Activated T-cell treated with anti-CD3 and anti-CD28 coated beads, Interleukin-2, amount 50 U/mL, for 72 hours (primary cell): ENCODE measurements at regions not wholly inside any gene's neighbourhood (a gene's known extent, or its start where the extent isn't known, plus 50 kb on each side); places are given as distances from the start of the nearest gene placed in this dataset.

Experiments
- ATAC-seq, 2 donors: fragments of 150-1000 bp; cut with Tn5 transposase; replicated peaks in 1 of 2; 2 replicates each; pipeline ENCODE4 v1.10.0; 2021; ENCODE audit warnings: moderate library complexity in 2 of 2, mild to moderate bottlenecking in 1 of 2
- DNase-seq, 2 donors: peaks; one replicate each; pipeline ENCODE4 v3.0.0; 2021 to 2022; ENCODE audit warnings: mixed read lengths in 1 of 2
- H3K27ac Mint-ChIP-seq: one replicate; pipeline ENCODE4 v1.8.0; 2022; ENCODE audit warnings: mild to moderate bottlenecking, moderate library complexity, mixed read lengths
- H3K27me3 Mint-ChIP-seq: one replicate; pipeline ENCODE4 v1.8.0; 2022; ENCODE audit warnings: low read depth, mixed read lengths
- H3K36me3 Mint-ChIP-seq, 2 donors: one replicate each; pipeline ENCODE4 v1.8.0; 2022; ENCODE audit warnings: mixed read lengths in 2 of 2, mild to moderate bottlenecking in 1 of 2; ENCODE audit not compliant: insufficient read depth in 2 of 2
- H3K4me1 Mint-ChIP-seq: one replicate; pipeline ENCODE4 v1.8.0; 2022; ENCODE audit warnings: low read depth, mixed read lengths
- H3K4me3 Mint-ChIP-seq, 2 donors: one replicate each; pipeline ENCODE4 v1.8.0; 2022; ENCODE audit warnings: mild to moderate bottlenecking in 2 of 2, mixed read lengths in 2 of 2, moderate library complexity in 2 of 2
- H3K9me3 Mint-ChIP-seq, 2 donors: one replicate each; pipeline ENCODE4 v1.8.0; 2022; ENCODE audit warnings: mixed read lengths in 2 of 2

DNA sequence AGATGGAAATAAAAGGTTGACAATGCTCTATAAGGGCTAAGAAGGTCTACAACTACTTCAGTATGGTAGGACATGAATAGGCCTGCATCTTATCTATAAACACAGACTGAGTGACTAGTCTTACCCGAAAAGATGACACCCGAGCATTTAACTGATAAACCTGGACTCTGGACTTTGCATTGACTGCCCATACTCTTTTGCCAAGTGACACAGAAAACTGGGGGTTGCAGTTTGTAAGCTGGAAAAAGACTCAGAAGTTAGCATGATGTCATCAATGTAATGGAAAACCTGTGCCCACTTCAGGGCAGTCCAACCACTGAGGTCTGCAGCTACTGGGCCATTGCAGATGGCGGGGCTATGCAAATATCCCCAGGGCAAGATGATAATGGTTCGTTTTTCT lies 258.3 kb upstream of the NEGR1 start:
- no peaks in the 10 kb centered on the region for H3K4me1 Mint-ChIP-seq
- no peak for ATAC-seq
- no peaks in the 10 kb centered on the region for H3K27me3 Mint-ChIP-seq
- peaks cover 0 to 8% of the 10 kb centered on the region in 2 donors for H3K9me3 Mint-ChIP-seq
- H3K36me3 Mint-ChIP-seq: no peaks in the 10 kb centered on the region
- no peak for DNase-seq
- H3K27ac Mint-ChIP-seq: no peak overlapping the region
- H3K4me3 Mint-ChIP-seq: no peak overlapping the region

- ATAC-seq (no peak), DNase-seq (no peak)
- H3K36me3 Mint-ChIP-seq: no peaks in the 10 kb centered on the region
- peaks cover 7% of the 10 kb centered on the region for H3K27me3 Mint-ChIP-seq
- no peaks in the 10 kb centered on the region for H3K4me1 Mint-ChIP-seq
- no peak overlapping the region for H3K27ac Mint-ChIP-seq
- no peak overlapping the region for H3K4me3 Mint-ChIP-seq
- peaks cover 5 to 7% of the 10 kb centered on the region in 2 donors for H3K9me3 Mint-ChIP-seq
Measured at GRCh38 chr1:72535470-72535869, 253.1 kb upstream of the NEGR1 start.

GRCh38 chr1:72530646-72531045 lies 248.3 kb upstream of the NEGR1 start:
- DNase-seq: no peak
- H3K27me3 Mint-ChIP-seq: peaks cover 7% of the 10 kb centered on the region

DNA sequence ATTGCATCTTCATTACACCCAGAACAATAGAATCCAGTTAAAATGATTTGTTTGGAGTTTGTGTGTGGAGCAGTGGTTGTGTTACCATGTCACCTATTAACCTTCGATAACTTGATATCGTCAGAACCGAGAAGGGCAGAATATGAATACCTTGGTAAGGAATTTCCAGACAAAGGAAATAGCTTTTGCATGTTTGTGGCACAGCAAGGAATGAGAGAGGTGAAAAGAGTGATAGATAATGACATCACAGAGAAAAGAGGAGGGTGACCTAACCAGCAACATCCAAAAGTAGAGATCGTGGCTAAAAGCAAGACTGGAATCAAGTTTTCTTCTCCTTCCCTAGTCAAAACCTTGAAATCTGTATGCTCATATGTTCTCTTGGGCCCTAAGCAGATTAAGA lies 244.6 kb upstream of the NEGR1 start:
- Mint-ChIP-seq H3K4me1 (no peaks in the 10 kb centered on the region), H3K4me3 (no peak overlapping the region), H3K36me3 (no peaks in the 10 kb centered on the region), H3K9me3 (peaks cover 4 to 9% of the 10 kb centered on the region in 2 donors), H3K27ac (no peak overlapping the region), H3K27me3 (no peaks in the 10 kb centered on the region)
- DNase-seq: no peak
- no peak for ATAC-seq

More at GRCh38 chr1:72530646-72531045, 248.3 kb upstream of the NEGR1 start:
- Mint-ChIP-seq H3K4me1 (no peaks in the 10 kb centered on the region), H3K4me3 (no peak overlapping the region), H3K36me3 (no peaks in the 10 kb centered on the region), H3K9me3 (peaks cover 5 to 9% of the 10 kb centered on the region in 2 donors), H3K27ac (no peak overlapping the region)
- no peak for ATAC-seq

GRCh38 chr1:72524021-72524420 lies 241.7 kb upstream of the NEGR1 start:
- Mint-ChIP-seq H3K36me3 (no peaks in the 10 kb centered on the region), H3K4me1 (no peaks in the 10 kb centered on the region), H3K27ac (no peak overlapping the region), H3K4me3 (no peak overlapping the region), H3K9me3 (peaks cover 2 to 8% of the 10 kb centered on the region in 2 donors), H3K27me3 (no peaks in the 10 kb centered on the region)
- ATAC-seq (no peak), DNase-seq (no peak)

DNA sequence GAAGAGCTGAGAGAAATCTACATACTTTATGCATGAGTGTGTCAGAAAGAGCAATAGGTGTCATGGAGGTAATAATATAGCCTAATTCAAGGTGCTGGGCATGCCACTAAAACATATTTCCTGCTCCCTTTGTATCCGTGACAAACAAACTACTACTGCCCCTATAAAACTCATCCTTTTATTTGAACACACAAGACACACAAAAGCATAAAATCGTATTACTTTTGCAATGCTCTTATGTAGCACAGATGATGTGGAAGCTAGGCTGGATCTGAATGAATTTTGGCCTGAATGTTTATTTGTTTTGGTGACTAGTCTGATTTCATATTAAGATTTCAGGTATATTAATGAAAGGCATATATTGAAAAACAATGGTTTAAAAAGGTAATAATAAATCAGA lies 239.3 kb upstream of the NEGR1 start:
- ATAC-seq (no peak), DNase-seq (no peak)
- Mint-ChIP-seq H3K4me3 (no peak overlapping the region), H3K36me3 (no peaks in the 10 kb centered on the region), H3K4me1 (no peaks in the 10 kb centered on the region), H3K27ac (no peak overlapping the region), H3K9me3 (peaks cover 2 to 5% of the 10 kb centered on the region in 2 donors), H3K27me3 (no peaks in the 10 kb centered on the region)

DNA sequence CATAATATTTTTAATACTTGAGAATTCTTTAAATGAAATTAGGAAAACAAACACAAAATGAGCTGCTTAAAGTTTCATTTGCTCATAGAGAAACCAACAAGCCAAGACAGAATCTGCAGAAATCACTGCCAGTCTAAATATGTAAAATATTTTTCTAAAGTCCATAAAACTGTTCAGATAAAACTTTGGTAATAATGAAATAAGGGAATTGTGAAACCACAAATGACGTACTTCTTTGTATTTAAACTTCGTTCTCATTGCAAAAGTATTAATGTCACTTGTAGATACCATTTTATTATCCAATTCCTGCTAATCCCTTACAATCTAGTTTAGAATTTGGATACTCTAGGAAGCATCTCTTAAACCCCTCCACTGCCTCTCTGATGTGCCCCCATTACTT lies 234.5 kb upstream of the NEGR1 start:
- H3K9me3 Mint-ChIP-seq: no peaks in the 10 kb centered on the region

GRCh38 chr1:72516264-72516663 lies 233.9 kb upstream of the NEGR1 start:
- Mint-ChIP-seq H3K36me3 (no peaks in the 10 kb centered on the region), H3K27me3 (no peaks in the 10 kb centered on the region), H3K4me3 (no peak overlapping the region), H3K4me1 (no peaks in the 10 kb centered on the region), H3K27ac (no peak overlapping the region), H3K9me3 (no peaks in the 10 kb centered on the region)
- DNase-seq: no peak
- ATAC-seq: no peak

More for the DNA sequence above, 234.5 kb upstream of the NEGR1 start:
- DNase-seq: no peak
- Mint-ChIP-seq H3K4me3 (no peak overlapping the region), H3K27me3 (no peaks in the 10 kb centered on the region), H3K36me3 (no peaks in the 10 kb centered on the region), H3K27ac (no peak overlapping the region), H3K4me1 (no peaks in the 10 kb centered on the region)
- ATAC-seq: no peak

DNA sequence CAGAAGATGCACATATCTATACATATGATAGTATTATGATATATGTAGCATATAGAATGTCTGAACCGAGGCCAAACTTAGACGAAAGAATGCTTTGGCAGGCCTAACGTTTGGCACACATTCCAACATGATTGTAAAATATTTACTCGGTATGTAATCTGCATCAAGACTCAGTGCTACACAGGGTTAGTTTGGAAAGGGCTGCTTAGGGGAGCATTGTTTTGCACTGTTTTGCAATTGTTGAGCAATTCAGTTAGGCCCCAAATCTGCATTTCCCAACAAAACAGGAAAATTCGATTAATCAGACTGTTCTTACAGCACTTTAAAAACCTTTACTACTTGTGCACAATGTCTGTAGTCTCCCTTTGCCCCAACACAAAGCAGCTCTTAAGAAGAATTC lies 216.0 kb upstream of the NEGR1 start:
- H3K9me3 Mint-ChIP-seq: peaks cover 0 to 5% of the 10 kb centered on the region in 2 donors
- no peaks in the 10 kb centered on the region for H3K4me1 Mint-ChIP-seq
- DNase-seq (no peak), ATAC-seq (no peak)
- H3K27me3 Mint-ChIP-seq: no peaks in the 10 kb centered on the region
- H3K36me3 Mint-ChIP-seq: no peaks in the 10 kb centered on the region
- no peak overlapping the region for H3K4me3 Mint-ChIP-seq
- H3K27ac Mint-ChIP-seq: no peak overlapping the region

GRCh38 chr1:72489801-72490200 lies 207.5 kb upstream of the NEGR1 start:
- H3K4me3 Mint-ChIP-seq: no peak overlapping the region

DNA sequence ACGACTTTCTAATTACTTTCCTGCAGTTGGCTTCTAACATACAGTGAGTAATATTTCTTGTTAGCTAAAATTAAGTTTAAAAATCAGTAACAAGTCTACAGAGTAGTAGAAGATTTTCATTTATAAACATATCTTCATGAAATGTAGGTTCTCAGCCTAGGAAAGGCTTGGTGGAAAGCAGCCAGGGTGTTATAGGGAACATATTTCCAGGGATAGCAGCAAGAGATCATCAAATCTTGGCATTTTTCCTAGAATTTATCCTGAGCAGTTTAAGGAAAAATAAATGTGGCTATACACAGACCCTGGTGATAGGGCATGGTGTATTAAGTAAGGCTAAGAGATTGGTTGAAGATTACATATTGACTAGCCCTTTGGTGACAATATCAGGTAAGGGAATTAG lies 203.5 kb upstream of the NEGR1 start:
- Mint-ChIP-seq H3K9me3 (peaks cover 0 to 3% of the 10 kb centered on the region in 2 donors), H3K36me3 (no peaks in the 10 kb centered on the region), H3K4me3 (no peak overlapping the region), H3K27me3 (no peaks in the 10 kb centered on the region), H3K27ac (no peak overlapping the region), H3K4me1 (peaks cover 8% of the 10 kb centered on the region)
- DNase-seq (no peak), ATAC-seq (no peak)

More at GRCh38 chr1:72489801-72490200, 207.5 kb upstream of the NEGR1 start:
- DNase-seq (no peak), ATAC-seq (no peak)
- no peaks in the 10 kb centered on the region for H3K27me3 Mint-ChIP-seq
- H3K27ac Mint-ChIP-seq: no peak overlapping the region
- H3K36me3 Mint-ChIP-seq: no peaks in the 10 kb centered on the region
- no peaks in the 10 kb centered on the region for H3K4me1 Mint-ChIP-seq
- H3K9me3 Mint-ChIP-seq: peaks cover 0 to 6% of the 10 kb centered on the region in 2 donors

DNA sequence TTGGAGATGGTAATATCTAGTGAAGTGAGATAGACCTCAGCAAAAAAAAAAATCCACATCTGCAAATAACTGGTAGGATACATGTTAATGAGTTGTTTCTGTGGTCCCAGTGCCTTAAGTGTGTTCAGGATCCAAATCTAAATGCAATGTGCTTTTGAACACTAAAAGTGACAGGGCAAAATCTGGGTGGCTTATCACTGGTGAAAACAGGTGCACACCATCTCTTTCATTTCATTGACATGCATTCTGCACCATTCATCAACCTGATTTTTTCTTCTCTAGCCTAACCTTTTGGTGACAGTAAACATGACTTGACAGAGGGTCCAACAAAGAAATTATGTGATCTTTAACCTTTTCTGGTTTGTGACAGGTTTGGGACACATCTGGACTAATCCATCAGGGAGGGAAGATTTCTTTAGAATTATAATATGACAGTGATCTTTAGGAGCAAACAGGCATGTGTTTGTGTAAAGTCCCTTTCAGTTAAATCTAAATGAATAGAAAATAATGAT lies 201.6 kb upstream of the NEGR1 start:
- no peak for DNase-seq
- no peak overlapping the region for H3K4me3 Mint-ChIP-seq
- peaks cover under 1 to 10% of the 10 kb centered on the region in 2 donors for H3K9me3 Mint-ChIP-seq
- H3K27me3 Mint-ChIP-seq: no peaks in the 10 kb centered on the region
- H3K36me3 Mint-ChIP-seq: peaks cover 0 to under 1% of the 10 kb centered on the region in 2 donors
- no peak overlapping the region for H3K27ac Mint-ChIP-seq
- H3K4me1 Mint-ChIP-seq: peaks cover 8% of the 10 kb centered on the region
- ATAC-seq: no peak

GRCh38 chr1:72482736-72483413 lies 200.5 kb upstream of the NEGR1 start:
- Mint-ChIP-seq H3K9me3 (peaks cover 4 to 11% of the 10 kb centered on the region in 2 donors), H3K4me1 (peaks cover 8% of the 10 kb centered on the region), H3K27me3 (no peaks in the 10 kb centered on the region), H3K4me3 (peak overlapping the region in 1 of 2 donors; percentile 3), H3K36me3 (peaks cover 0 to 2% of the 10 kb centered on the region in 2 donors), H3K27ac (no peak overlapping the region)
- ATAC-seq: no peak
- no peak for DNase-seq
